Thyroid gland (tissue), 4 donors: ENCODE measurements at regions not wholly inside any gene's neighbourhood (a gene's known extent, or its start where the extent isn't known, plus 50 kb on each side); places are given as distances from the start of the nearest gene placed in this dataset.

Experiments
- CTCF ChIP-seq, 6 experiments: fragments of 200-600 bp in 3 of 6; fragments of 450-650 bp in 3 of 6; sonication (generic) in 3 of 6; IDR thresholded peaks; one replicate each; pipeline ENCODE4 v1.5.1; 2016 to 2019; ENCODE audit warnings: antibody characterized with exemption in 6 of 6, mild to moderate bottlenecking in 2 of 6, inconsistent platforms in 1 of 6, moderate library complexity in 1 of 6
- POLR2A ChIP-seq, 2 donors: fragments of 450-650 bp; IDR thresholded peaks; one replicate each; pipeline ENCODE4 v1.6.1; 2017; ENCODE audit warnings: antibody characterized with exemption in 2 of 2, mild to moderate bottlenecking in 2 of 2, moderate library complexity in 1 of 2

GRCh38 chr15:25192651-25193050 is 237.9 kb downstream of the SNRPN start:
- no peak for TF ChIP-seq CTCF (IDR thresholded peaks at IDR 0.05)
- TF ChIP-seq POLR2A (IDR thresholded peaks at IDR 0.05), result no peak
